ENCODE measurements at regions not wholly inside any gene's neighbourhood (a gene's known extent, or its start where the extent isn't known, plus 50 kb on each side); places are given as distances from the start of the nearest gene placed in this dataset.

DNA sequence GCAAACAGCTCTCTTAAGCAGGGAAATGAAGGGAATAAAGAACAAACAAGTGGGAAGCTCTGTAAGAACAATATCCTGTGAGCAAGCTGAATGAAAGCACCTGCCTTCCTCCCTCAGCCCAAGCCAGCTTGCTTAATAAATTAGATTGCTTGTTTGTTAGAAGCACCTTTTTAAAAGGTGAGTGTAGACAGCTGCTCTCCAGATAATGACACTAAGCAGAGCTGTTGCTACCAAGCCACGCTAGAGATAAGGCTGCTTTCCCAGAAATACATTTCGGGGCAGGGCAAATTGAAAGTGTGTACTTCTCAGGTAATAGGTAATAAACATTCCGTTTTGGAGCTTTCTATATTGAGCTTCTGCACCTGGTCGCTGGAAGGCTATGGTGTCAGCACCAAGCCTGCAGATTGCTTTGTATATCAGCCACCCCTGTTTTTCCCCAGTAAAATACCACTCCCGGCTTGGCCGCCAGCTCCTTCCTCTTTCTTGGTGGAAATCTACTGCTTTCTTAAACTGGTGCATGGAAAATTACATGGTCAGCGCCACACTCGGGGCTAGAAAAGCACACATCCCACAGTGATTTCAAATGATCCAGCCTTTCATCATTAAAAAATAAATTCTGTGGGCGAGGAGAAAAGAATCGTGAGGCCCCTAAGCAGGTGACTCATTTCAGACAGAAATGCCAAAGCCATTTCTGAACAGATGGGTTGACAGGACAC is 151.3 kb downstream of the ETS2 start:
- H3K27me3 ChIP-seq (ENCODE audit: control insufficient read depth in 2 of 2, insufficient read depth in 2 of 2, low read length in 2 of 2) = peaks cover 0 to 3% of the 10 kb centered on the region in 2 experiments
- no peak for FAIRE-seq
- no peak overlapping the region for H3K27ac ChIP-seq (ENCODE audit: insufficient read depth, low read depth, low read length)
- H3K9me1 ChIP-seq (replicated peaks; ENCODE audit: control insufficient read depth, extremely low read depth, insufficient read depth, low read length) = no peaks in the 10 kb centered on the region
- H3K9ac ChIP-seq (replicated peaks; ENCODE audit: extremely low read depth, insufficient read depth, low read length) = no peak overlapping the region
- POLR2A ChIA-PET = no interaction called here
- peak; percentile 7 for DNase-seq (ENCODE audit: low read depth, low spot score)
- no peak for TF ChIP-seq POLR2AphosphoS5 (IDR thresholded peaks at IDR 0.05; ENCODE audit: insufficient read depth, low read depth, low read length)
- no peak for TF ChIP-seq MAX (IDR thresholded peaks at IDR 0.05; ENCODE audit: insufficient read depth, insufficient read length)
- TF ChIP-seq POLR2A (IDR thresholded peaks at IDR 0.05; ENCODE audit: low read depth, low read length) = no peak
- TF ChIP-seq JUN (IDR thresholded peaks at IDR 0.05; ENCODE audit: borderline replicate concordance, insufficient read depth, insufficient read length, low read depth) = no peak
- no peak for TF ChIP-seq FOS (IDR thresholded peaks at IDR 0.05; ENCODE audit: borderline replicate concordance, insufficient read depth, low read length)
- TF ChIP-seq GATA2 (IDR thresholded peaks at IDR 0.05; ENCODE audit: insufficient read depth, insufficient read length, low read depth, low read length) = no peak
- TF ChIP-seq EZH2 (IDR thresholded peaks at IDR 0.05; ENCODE audit: borderline replicate concordance, low read depth, low read length, severe bottlenecking) = no peak
- TF ChIP-seq, protein P1, sequence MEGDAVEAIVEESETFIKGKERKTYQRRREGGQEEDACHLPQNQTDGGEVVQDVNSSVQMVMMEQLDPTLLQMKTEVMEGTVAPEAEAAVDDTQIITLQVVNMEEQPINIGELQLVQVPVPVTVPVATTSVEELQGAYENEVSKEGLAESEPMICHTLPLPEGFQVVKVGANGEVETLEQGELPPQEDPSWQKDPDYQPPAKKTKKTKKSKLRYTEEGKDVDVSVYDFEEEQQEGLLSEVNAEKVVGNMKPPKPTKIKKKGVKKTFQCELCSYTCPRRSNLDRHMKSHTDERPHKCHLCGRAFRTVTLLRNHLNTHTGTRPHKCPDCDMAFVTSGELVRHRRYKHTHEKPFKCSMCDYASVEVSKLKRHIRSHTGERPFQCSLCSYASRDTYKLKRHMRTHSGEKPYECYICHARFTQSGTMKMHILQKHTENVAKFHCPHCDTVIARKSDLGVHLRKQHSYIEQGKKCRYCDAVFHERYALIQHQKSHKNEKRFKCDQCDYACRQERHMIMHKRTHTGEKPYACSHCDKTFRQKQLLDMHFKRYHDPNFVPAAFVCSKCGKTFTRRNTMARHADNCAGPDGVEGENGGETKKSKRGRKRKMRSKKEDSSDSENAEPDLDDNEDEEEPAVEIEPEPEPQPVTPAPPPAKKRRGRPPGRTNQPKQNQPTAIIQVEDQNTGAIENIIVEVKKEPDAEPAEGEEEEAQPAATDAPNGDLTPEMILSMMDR (IDR thresholded peaks at IDR 0.05; ENCODE audit: extremely low read depth in 1 of 2, insufficient read depth in 1 of 2, low read depth in 1 of 2, low read length in 2 of 2) = no peak
- no peak for TF ChIP-seq MYC (IDR thresholded peaks at IDR 0.05; ENCODE audit: low read depth, low read length)
- intact Hi-C loops (cut with micrococcal nuclease) = no loop called here
- H3K4me1 ChIP-seq (ENCODE audit: control insufficient read depth, extremely low read depth, insufficient read depth, low read length) = no peaks in the 10 kb centered on the region
- no TSS peak for BruUV-seq (replicated peaks)
- no peaks in the 10 kb centered on the region for H3K79me2 ChIP-seq (ENCODE audit: control insufficient read depth, insufficient read depth, low read length)
- no peak overlapping the region for H3K4me3 ChIP-seq (replicated peaks in 1 of 3; ENCODE audit: insufficient read depth in 1 of 3, low read depth in 1 of 3, low read length in 3 of 3)
- dilution Hi-C loops (cut with MboI; ENCODE audit: extremely low pct_ligation_motif_present, low sequenced_read_pairs) = no loop called here
- CTCF ChIA-PET = interaction anchor here (0.9 to 1.2 kb wide), 3 partner anchors 12 to 67 kb away, joined by 3 read pairs; no protein-coding TSS in a partner anchor
- no peaks in the 10 kb centered on the region for H3K9me3 ChIP-seq (replicated peaks; ENCODE audit: control insufficient read depth, insufficient read depth, low read length)
- H4K20me1 ChIP-seq (replicated peaks; ENCODE audit: control insufficient read depth, extremely low read depth, insufficient read depth, low read length) = no peaks in the 10 kb centered on the region
- H3K4me2 ChIP-seq (ENCODE audit: insufficient read depth, low read length) = no peak overlapping the region
- H3K36me3 ChIP-seq (ENCODE audit: control insufficient read depth in 2 of 2, extremely low read depth in 1 of 2, insufficient read depth in 2 of 2, low read length in 2 of 2) = no peaks in the 10 kb centered on the region
- H2AFZ ChIP-seq (ENCODE audit: low read depth, low read length) = no peak overlapping the region

Measured in endothelial cell of umbilical vein (primary cell).